Fibroblast of gingiva (primary cell): ENCODE measurements at regions not wholly inside any gene's neighbourhood (a gene's known extent, or its start where the extent isn't known, plus 50 kb on each side); places are given as distances from the start of the nearest gene placed in this dataset.
"Not testable (repeated sequence)": the region's sequence is repeated elsewhere in the genome, so short reads cannot be mapped to it uniquely, and the experiment has no call there.

Experiments
- DNase-seq: peaks from one replicate; pipeline ENCODE4 v3.0.0-alpha.2; 2011; ENCODE audit warnings: low read depth

DNA sequence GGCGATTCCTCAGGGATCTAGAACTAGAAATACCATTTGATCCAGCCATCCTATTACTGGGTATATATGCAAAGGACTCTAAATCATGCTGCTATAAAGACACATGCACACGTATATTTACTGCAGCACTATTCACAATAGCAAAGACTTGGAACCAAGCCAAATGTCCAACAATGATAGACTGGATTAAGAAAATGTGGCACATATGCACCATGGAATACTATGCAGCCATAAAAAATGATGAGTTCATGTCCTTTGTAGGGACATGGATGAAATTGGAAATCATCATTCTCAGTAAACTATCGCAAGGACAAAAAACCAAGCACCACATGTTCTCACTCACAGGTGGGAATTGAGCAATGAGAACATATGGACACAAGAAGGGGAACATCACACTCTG is 93.1 kb upstream of the NT5E start:
- not testable (repeated sequence) for DNase-seq

DNA sequence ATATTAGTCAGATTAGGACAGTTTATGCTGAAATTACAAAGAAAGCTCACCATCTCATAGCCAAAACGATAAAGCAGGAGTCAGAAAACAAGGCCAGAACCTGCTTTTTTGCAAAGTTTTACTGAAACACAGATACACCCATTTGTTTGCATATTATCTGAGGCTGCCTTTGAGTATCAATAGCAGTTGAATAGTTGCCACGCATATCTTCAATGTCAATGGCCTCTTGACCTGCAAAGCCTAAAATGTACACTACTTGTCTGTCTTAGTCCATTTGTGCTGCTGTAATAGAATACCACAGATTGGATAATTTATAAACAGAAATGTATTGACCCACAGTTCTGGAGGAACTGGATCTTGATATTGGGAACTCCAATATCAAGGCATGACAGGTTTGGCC is 94.1 kb upstream of the NT5E start:
- DNase-seq: no peak

DNA sequence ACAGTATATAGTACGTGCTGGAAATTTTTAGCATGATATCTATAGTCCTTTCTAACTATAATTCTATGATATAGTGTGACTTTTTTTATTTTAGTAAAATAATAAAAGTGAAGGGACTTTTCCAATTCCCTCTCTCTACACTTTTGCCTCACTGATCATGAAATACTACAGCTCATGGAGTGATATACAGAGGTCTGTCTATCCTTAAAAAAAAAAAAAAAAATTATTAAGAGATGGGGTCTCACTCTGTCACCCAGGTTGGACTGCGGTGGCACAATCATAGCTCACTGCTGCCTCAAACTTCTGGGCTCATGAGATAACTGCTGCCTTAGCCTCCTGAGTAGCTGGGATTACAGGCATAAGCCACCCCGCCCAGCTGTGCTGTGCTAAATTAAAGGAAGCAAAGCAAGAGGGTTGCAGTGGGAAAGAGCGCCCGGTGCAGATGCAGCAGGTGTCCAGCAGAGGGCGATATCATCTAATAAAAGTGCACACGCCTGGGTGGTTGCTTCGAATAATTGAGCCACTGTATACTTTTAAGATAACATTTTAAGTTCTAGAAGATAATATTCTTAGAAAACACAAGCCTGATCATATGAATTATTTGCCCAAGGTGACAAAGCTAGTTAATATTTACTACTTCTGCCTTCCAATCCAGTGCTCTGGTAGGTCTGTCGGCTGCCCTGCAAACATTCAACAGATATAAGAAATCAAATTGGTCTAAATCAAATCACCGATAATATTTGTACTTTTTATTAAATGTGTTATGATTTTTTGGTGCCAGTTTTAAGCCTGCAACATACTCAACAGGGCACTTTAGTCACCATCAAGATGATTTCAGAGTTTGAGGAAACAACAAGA is 94.9 kb upstream of the NT5E start:
- peak; percentile 68 for DNase-seq

DNA sequence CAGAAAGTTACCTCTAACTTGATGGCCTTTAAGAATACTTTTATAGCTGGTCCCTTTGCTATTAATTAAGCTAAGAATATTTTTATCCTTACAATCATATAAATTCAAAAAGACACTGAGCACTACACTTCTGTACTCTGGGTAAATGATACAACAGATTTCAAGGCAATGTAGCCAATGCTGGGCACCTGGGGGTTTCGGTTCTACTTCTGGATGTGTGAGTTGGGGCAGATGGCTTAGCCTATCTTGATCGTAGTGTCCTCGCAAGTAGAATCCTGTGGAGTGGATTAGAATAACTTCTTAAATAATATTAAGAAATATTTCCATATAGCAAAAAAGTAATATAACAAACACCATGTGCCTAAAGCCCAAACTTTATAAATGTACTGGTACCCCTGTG is 96.9 kb upstream of the NT5E start:
- no peak for DNase-seq

DNA sequence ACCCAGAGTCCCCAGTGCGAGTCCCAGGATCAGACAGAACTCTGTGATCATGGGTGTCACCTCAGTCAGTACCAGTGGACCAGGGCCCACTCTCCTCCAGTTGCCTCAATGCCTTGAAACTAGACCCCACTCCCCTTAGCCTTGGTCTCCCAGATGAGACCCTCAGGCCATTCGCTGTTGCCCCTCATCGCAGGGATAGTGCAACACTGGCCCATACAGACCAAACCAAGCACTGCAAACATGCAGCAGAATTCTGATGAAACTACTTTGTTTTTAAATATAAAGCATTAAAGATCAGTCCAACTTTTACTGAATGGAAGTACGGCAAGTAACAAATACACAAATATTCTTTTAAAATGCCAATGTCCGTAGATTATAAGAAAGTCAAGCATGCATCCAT is 101.2 kb upstream of the NT5E start:
- DNase-seq: no peak

DNA sequence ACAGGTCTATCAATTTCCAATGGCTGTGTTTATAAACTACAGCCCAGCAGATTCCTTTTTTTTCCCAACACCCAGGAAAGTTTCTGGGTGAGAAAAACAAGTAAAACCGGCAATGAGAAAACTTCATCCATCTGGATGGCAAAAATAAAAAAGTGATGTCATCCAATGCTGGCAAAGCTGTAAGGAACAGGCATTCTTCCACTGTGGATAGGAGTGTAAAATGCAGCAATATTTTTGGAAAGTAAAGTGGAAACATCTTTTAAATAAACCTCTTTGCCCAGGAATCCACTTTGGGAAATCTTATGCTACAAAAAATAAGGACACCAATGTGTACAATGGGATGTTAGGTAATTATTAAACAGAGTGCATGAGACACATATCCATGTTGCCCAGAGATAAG is 102.1 kb upstream of the NT5E start:
- DNase-seq: peak; percentile 55

DNA sequence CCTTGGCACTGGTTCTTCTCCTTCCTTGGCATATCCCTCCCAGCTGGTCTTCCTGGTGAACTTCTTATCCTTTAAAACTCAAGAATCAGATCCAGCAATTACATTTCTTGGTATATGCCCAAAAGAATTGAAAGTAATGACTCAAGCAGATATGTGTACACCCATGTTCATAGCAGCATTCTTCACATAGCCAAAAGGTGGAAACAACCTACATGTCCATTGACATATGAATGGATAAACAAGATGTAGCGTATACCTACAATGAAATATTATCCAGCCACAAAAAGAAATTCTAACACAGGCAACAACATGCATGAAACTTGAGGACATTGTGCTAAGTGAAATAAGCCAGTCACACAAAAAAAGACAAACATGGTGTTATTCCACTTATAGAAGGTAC is 103.7 kb upstream of the NT5E start:
- DNase-seq: no peak

DNA sequence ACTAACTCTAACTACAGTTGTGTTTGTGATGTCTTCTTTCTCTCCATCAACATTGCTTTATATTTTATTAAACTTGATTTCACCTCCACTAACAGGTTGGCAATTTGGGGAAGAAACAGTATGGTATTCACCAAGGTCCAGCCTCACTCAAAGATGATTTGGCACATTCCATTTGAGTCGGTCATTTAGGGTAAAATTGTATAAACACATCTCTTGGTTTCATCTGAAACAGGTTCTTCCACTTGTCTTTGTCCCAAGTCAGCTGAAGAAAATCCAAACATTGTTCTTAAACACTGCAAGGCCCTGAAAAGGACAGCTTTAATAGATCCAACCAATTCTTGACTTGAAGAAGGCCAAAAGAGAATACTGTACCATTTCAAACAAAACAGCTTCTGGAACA is 104.9 kb upstream of the NT5E start:
- no peak for DNase-seq

DNA sequence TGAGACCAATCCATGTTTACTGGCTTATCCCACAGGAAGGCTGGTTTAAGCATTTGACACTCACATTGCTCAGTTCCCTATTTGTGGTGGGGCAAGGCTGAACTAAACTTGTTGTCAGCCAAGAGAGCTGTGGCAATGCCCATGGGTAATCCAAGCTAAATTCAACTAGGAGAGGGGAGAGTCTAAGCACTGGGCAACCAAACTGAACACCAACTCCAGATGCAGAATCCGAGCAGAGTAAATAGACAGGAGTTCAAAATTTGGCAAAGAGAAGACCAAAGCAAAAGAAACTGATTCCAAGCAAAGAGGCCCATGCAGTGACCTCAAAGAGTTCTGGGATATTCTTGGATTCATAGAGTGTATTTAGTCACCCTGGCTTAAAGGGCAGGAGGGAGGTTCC is 106.5 kb upstream of the NT5E start:
- DNase-seq: peak; percentile 53

DNA sequence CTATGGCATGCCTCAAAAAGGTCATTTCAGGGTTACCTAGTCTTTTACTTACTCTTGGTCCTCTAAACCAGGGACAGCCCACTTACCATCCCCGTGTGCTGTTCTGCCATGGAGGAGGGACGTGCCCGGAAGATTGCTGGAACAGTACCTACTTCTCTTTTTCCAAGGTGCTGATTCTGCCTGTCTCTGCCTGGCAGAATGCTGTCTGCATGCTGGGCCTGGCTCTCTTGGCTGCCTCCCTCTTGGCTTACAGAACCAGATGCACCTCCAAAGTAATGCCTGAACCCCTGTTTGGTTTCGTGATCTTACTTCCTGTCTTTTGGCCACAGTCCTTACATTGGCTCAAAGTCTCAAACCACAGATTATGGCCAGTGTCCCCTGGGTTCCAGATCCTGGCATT is 120.7 kb upstream of the NT5E start:
- no peak for DNase-seq

DNA sequence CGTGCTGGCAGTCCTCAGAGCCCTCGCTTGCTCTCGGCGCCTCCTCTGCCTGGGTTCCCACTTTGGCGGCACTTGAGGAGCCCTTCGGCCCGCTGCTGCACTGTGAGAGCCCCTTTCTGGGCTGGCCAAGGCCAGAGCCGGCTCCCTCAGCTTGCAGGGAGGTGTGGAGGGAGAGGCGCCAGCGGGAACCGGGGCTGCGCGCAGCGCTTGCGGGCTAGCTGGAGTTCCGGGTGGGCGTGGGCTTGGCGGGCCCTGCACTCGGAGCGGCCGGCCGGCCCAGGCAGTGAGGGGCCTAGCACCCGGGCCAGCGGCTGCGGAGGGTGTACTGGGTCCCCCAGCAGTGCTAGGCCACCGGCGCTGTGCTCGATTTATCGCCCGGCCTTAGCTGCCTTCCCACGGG is 124.1 kb upstream of the NT5E start:
- DNase-seq: not testable (repeated sequence)

DNA sequence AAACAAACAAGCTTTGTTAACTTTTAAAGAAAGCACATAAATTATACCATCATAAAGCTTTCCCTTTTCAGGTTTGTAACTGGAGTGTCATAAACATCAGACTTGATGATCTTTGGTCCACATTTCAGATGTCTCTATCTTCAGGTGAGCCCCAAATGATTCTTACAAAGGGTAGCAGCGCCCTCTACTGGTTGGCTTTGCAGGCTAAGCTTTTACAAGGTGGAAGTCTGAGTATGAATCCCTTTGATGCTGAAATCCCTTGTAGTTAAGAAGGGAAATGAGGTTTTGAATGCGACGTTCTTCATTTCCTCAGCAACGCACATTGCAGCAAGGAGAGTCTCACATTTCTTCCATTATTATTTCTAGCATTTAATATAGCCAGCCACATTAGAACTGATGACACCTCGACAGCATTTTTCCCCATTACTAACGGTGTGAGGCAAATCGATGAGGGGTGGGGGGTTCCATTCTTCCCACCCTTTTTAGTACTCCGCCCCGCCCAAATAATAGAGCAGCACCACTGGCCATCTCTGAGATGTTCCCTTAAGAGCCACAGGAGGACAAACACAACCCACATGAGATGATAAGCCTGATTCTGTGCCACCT is 126.3 kb upstream of the NT5E start:
- peak; percentile 73 for DNase-seq

DNA sequence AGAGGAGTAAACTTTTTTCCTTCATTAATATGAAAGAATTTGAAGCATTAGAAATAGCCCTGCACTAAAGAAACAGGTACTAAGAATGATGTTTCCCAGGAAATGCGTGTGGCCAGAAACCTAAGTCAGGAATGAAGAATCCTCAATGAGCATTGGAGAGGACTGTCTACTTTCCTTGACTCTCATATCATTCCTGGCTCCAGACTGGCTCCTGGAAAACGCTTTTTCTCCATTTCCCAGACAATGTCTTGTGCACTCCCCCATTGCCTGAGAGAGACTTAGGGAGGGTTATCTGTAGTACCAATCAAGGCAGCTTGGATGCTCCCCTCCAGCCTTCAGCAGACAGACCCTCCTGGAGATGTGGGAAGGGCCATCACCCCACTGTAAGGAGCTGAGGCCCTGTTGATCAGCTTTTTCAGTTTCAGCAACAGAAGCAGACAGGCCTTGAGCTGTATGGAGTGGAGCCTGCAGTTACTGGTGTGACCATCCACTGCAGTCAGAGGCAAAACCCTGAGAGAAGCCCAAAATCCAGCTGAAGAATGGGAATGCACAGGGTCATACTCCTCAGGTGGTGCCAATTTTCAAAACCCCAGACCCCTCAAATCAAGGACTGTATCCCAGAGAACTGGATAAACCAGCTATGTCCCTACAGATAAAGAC is 127.3 kb upstream of the NT5E start:
- no peak for DNase-seq

DNA sequence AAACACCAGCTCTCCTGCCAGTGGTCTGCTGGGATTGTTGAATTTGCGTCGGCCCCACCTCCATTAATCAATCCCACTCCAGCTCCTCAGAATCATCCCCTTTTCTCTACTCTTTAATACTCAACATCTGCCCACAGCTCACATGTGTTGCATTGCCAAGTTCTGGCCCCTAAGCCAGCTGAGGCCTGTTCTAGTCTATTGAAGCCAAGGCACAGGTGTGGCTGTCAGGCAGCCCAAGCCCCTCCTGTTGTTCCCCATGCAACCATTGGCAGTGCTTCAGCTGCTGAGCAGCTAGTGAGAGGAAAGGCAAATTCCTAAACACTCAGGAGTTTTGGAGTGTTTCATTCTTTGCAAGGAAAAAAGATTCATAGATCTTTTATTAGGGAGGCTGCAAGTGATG is 128.0 kb upstream of the NT5E start:
- DNase-seq: no peak

DNA sequence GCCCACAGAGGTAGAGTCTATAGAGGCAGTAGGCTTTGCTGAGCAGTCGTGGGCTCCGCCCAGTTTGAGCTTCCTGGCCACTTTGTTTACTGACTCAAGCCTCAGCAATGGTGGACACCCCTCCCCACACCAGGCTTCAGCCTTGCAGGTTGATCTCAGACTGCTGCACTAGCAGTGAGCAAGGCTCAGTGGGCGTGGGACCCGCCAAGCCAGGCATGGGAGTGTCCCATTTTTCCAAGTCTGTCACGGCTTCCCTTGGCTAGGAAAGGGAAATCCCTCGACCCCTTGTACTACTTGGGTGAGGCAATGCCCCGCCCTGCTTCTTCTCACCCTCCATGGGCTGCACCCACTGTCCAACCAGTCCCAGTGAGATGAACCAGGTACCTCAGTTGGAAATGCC is 135.3 kb upstream of the NT5E start:
- no peak for DNase-seq

DNA sequence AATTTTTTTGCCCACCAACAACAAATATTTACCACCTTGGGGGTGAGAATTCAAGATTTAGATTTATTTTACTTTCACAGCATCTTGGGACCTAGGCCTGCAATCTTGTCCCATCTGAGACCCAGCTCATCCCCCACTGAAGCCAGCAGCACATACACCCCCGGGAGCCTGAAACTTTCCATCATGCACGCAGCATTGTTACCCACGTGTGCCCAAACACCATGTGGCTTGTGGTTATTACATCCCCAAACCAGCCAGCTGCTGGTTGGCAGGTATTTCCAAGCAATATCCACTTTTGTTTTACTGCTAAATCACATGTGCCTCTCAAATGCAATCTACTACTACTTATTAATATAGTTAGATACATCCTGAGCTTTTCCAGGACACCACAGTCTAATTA is 149.3 kb upstream of the NT5E start:
- DNase-seq: no peak

DNA sequence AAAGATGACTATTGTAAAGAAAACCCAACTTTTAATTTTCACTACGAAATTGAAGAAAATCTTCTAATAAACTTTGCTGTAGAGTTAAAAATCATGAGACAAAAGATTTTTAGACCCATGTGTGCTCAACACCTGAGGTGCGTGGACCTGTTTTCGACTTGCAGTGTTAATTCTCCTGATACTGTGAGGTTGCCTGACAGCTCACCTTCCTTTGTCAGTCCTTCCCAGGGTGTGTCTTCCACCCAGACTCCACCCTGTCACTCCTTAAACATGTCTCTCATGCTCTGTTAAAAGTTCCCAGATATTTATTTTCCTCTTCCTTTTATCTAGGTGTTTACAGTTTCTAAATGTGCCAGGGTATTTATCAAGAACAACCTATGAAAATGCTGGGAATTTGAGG is 151.3 kb upstream of the NT5E start:
- DNase-seq: no peak

DNA sequence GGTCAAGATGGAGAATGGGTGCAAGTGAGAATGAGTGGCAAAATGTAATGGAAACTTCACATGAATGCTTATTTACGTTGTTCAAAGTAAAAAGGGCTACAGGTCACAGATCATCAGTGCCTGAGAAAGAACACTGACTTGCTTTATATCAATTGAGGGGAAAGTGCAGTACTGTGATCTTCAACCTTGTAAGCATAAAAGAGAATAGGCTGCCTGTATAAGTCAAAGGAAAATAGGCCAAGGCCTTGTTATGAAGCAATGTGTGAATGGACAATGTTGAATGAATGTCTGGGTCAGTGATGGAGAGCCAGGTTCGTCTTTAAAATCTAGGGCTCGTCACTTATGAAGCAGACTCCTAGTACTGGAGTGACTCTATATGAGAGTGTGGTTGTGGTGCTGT is 158.6 kb upstream of the NT5E start:
- DNase-seq: no peak

DNA sequence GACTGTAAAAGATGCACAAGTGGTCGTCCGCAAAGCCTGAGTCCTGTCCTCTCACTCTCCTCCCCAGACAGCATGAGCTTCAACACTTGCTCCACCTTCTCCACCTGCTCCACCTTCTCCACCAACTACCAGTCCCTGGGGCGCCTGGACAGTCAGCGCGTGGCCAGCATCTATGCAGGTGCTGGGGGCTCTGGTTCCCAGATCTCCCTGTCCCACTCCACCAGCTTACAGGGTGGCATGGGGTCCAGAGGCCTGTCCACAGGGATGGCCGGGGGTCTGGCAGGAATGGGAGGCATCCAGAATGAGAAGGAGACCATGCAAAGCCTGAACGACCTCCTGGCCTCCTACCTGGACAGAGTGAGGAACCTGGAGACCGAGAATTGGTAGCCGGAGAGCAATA is 162.2 kb upstream of the NT5E start:
- DNase-seq: no peak

DNA sequence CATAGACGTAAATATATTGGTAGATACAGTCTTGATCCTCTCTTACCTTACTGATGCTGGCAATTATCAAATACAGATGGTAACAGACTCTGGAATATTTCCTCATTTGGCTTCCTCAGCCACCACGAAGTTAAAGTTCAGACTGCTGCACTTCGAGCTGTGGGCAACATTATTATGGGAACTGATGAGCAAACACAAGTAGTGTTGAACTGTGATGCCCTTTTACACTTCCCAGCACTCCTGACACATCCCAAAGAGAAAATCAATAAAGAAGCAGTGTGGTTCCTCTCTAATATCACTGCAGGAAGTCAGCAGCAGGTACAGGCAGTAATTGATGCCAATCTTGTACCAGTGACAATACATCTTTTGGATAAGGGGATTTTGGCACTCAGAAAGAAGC is 162.7 kb upstream of the NT5E start:
- no peak for DNase-seq

DNA sequence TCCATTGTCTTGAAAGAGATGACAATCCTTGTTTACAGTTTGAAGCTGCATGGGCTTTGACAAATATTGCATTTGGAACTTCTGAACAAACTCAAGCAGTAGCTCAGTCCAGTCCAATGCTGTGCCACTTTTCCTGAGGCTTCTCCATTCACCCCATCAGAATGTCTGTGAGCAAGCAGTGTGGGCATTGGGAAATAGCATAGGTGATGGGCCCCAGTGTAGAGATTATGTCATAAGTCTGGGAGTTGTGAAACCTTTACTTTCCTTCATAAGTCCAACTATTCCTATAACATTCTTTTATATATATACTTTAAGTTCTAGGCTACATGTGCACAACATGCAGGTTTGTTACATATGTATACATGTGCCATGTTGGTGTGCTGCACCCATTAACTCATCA is 163.4 kb upstream of the NT5E start:
- not testable (repeated sequence) for DNase-seq

DNA sequence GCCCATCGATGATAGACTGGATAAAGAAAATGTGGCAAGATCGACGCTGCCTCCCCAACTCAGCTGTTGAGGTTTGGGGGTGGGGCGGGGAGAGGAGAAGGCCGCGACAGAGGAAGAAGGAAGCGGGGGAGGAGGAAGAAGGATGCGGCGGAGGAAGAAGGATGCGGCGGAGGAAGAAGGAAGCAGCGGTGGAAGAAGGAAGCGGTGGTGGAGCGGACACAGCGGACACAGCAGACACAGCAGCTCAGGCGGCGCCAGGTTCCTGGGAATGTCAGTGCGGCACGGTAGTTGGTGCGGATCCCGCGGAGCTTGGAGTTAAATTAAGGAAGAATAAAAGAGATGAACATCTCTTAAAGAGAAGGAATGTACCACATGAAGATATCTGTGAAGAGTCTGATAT is 163.9 kb upstream of the NT5E start:
- DNase-seq: no peak

DNA sequence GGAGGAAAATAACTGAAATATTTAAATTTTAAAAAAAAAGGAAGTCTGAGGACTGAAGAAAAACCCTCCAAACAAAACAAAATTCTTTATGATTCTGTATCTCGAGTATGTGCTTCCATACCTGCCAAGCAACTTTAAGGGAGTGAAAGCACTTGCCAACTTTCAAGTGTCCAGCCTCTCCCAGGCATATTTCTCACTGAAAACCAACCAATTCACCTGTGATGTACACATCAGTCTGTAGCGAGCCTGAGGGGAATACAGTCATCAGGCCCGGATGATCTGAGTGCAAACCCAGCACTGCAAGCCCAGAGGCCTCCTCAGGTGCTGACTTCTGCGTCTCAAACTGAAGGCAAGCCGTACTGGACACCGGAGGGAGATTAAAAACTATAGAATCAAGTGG is 164.8 kb upstream of the NT5E start:
- DNase-seq: no peak

DNA sequence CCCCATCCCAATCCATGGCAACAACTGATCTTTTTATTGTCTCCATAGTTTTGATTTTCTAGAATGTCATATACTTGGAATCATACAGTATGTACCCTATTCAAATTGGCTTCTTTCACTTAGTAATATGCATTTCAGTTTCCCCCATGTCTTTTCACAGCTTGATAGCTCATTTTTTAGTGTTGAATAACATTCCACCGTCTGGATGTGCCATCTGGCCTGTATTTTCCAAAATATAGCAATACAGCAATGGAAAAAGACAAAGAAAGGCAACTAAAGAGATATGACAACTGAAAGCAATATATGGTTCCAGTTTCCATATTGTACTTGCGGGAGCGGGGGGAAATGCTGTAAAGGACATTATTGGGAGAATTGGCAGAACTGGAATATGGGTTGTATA is 166.4 kb upstream of the NT5E start:
- no peak for DNase-seq
